ENCODE measurements at regions not wholly inside any gene's neighbourhood (a gene's known extent, or its start where the extent isn't known, plus 50 kb on each side); places are given as distances from the start of the nearest gene placed in this dataset.

DNA sequence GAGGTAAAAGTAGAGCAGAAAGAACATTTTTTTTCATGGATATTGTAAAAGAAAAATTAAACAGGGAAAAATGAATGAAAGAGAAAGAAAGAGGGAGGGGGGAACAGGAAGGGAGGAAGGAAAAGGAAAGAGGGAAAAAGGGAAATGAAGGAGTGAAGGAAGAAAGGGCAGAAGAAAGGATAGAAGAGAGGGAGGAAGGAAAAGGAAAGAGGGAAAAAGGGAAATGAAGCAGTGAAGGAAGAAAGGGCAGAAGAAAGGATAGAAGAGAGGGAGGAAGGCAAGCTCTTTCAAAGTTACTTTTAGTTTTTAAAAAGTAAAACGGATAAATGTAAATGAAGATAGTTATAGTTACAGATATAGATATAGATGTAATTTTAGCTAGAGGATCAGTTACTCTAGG is 1676.7 kb downstream of the MRPL39 start:
- no peak for TF ChIP-seq SPI1 (IDR thresholded peaks at IDR 0.05; ENCODE audit: low read depth, low read length)
- no peak for TF ChIP-seq POLR2A (IDR thresholded peaks at IDR 0.05; ENCODE audit: low read depth, low read length)
- TF ChIP-seq TAF1 (IDR thresholded peaks at IDR 0.05; ENCODE audit: low read depth, low read length): no peak
- TF ChIP-seq POLR2AphosphoS5 (IDR thresholded peaks at IDR 0.05; ENCODE audit: low read depth, low read length): no peak
- TF ChIP-seq PAX5 (IDR thresholded peaks at IDR 0.05; ENCODE audit: insufficient read depth, low read length, severe bottlenecking): no peak
